Central memory CD4-positive, alpha-beta T cell (primary cell): ENCODE measurements at regions not wholly inside any gene's neighbourhood (a gene's known extent, or its start where the extent isn't known, plus 50 kb on each side); places are given as distances from the start of the nearest gene placed in this dataset.

Experiments
- DNase-seq: peaks from one replicate; pipeline ENCODE4 v3.0.0; 2022

DNA sequence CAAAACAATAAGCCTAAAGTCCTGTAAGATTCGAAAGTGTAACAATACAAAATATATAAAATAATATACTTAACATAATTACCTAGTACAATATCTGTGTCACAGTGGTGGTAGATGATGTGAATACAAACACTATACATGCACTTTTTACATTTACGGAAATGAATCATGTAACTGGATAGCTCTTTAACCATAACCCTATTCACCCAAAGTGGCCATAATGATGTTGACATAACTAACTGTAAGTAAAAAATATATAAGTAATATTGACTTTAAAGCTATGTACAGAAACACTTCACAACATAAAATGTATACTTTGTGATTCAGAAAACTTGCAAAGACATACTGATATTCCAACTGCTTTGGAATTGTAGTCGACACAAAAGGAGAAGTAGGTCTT lies 616.9 kb upstream of the SLC8A1 start:
- no peak for DNase-seq

GRCh38 chr2:41078341-41078740 lies 626.5 kb upstream of the SLC8A1 start:
- no peak for DNase-seq

- no peak for DNase-seq
Observed at GRCh38 chr2:41079011-41079410, 627.1 kb upstream of the SLC8A1 start.

DNA sequence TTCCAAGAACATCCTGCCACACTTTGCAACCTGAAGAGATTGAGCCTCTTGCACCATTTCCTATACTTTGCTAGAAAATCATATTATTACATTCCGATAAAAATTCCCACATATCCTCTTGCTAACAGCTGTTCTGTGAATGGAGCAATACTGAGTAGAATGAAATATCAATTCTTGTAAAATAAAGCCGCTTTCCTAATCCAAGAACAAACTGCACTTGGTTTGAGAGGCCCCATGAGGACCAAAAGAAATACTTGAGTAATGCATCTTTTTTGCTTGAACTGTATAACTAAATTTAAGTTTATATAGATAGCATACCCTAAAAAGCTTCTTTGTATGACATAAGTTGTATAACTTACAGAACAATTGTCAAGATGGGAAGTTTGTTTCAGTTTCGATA lies 632.4 kb upstream of the SLC8A1 start:
- no peak for DNase-seq

DNA sequence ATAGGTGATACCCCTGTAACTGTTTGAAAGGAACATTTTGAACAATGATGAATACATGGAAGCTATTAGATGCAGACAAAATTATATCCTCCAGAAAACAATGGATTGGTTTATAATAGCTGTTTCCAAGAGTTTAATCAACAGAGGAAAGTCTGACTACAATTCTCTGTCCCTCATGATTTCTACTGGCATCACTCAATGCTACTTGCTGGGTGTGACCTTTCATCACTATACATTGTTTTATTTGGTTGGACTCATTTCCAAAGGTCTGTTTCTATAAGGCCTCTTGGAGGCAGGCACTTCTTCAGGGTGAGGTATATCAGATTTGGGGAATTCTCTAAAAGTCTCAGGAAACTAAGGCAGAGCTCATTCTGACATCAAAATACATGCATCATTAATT lies 636.1 kb upstream of the SLC8A1 start:
- DNase-seq, result no peak

GRCh38 chr2:41101281-41101680 lies 649.4 kb upstream of the SLC8A1 start:
- DNase-seq, result no peak

- no peak for DNase-seq
Observed at GRCh38 chr2:41109744-41110143, 657.9 kb upstream of the SLC8A1 start.

GRCh38 chr2:41111836-41112627 lies 660.1 kb upstream of the SLC8A1 start:
- DNase-seq, result no peak

DNA sequence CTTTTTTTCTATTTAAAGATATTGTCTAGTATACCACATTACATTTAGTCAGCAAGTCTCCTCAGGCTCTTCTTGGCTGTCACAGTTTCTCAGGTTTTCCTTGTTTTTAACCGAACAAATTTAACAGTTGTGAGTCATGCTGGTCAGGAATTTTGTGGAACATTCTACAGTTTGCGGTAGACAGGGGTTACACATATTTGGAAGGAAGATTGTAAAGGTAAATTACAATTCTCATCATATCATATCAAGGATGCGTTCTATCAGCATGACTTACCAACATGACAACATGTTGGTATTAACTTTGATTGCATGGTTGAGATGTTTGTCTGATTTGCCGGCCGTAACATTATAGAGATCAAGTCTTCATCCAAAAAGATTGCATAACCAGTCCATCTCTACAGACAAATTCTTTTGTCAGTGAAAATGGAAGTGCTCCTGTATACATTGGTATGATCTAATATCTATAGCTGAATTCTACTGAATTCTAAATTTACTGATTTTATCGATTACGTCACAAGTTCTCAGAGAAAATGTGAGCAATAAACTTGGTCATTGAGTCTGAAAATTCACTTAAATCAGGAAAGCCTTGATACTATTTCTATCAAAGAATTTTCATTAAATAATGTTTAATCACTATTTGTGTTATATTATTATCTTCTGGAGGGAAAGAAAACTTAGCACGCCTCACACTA lies 664.4 kb upstream of the SLC8A1 start:
- DNase-seq, result no peak

- DNase-seq, result no peak
Observed at GRCh38 chr2:41119489-41119888, 667.6 kb upstream of the SLC8A1 start.

DNA sequence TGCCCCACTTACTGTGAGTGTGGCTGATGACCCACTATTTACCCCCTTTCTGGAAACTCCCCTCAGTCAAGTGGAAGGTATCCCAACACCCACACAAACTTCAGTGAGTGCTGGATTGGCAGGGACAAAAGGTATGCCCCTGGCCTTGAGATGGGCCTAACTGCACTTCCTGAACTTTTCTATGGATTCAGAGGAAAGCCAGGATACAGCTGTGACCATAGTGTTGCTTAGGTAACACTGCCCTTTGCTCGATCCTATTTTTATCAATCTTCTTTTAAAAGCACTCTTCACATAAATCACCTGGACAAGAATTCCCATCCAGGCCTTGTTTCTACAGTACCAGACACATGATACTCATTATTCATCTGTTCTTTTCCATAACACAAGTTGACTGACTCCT lies 671.5 kb upstream of the SLC8A1 start:
- no peak for DNase-seq

- no peak for DNase-seq
Observed at GRCh38 chr2:41127351-41127750, 675.5 kb upstream of the SLC8A1 start.

- no peak for DNase-seq
Observed at GRCh38 chr2:41129988-41130387, 678.1 kb upstream of the SLC8A1 start.

DNA sequence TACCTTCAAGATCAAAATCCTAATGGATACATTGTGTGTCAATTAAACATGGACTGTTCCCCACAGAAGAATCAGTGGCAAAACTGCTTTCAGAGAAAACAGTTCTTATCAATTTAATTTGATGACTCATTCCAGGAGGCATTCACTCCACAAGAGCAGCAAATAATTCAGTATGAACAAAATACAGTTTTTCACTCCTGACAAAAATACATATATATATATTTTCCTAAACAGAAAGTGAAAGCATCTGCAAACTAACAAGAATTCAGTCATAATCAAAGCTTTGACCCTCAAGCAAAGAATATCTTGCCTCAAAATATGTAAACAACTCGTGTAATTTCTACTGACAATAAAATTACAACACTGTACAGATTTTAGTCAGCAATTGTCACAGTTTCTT lies 685.1 kb upstream of the SLC8A1 start:
- no peak for DNase-seq

- no peak for DNase-seq
Observed at GRCh38 chr2:41141146-41141791, 689.4 kb upstream of the SLC8A1 start.

- no peak for DNase-seq
Observed at GRCh38 chr2:41142478-41142877, 690.6 kb upstream of the SLC8A1 start.

- no peak for DNase-seq
Observed at GRCh38 chr2:41145066-41145465, 693.2 kb upstream of the SLC8A1 start.

- no peak for DNase-seq
Observed at GRCh38 chr2:41149054-41149453, 697.2 kb upstream of the SLC8A1 start.

- DNase-seq, result no peak
Observed at GRCh38 chr2:41151746-41152145, 699.9 kb upstream of the SLC8A1 start.

GRCh38 chr2:41152318-41152717 lies 700.4 kb upstream of the SLC8A1 start:
- no peak for DNase-seq

GRCh38 chr2:41160439-41160838 lies 708.5 kb upstream of the SLC8A1 start:
- no peak for DNase-seq

DNA sequence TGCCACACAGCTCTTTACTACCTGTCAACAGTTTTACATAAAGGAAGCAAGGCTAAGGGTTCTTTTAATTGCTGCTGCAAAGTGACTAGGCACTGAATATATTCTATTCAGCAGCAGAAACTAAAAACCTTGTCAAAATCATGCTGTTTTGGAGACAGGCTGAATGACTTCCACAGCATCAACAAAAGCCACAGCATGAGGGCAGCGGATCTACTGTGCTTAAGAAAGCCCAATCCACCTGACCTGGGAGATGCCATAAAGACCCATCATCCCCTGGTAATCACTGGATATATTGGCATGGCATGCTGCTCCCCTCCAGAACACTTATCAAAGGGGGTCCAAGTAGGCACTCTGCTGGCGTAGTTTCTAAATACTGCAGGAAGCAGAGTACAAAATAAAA lies 715.1 kb upstream of the SLC8A1 start:
- DNase-seq, result no peak

DNA sequence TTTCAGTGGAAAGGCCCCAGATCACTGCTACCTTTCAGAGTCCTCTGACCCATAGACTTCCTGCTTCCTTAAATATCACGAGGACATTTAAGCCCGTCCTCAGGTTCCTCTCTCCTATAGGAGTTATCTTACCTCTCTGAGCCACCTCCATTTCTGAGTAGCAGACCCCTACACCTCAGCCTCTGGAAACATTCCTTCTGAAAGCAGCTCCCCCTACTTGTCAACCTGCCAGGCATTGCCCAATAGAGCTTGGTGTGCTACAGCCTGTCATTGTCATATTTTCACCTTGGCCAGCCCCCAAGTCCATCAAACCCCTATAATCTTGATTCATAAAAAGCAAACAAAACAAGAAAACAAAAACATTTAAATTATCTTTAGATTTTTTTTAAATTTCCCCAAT lies 717.9 kb upstream of the SLC8A1 start:
- no peak for DNase-seq

- no peak for DNase-seq
Observed at GRCh38 chr2:41170589-41170988, 718.7 kb upstream of the SLC8A1 start.
